HUES64 (cell line): ENCODE measurements at regions not wholly inside any gene's neighbourhood (a gene's known extent, or its start where the extent isn't known, plus 50 kb on each side); places are given as distances from the start of the nearest gene placed in this dataset.

Experiments
- H3K27ac ChIP-seq: 2 replicates; pipeline ENCODE4 v1.7.0; 2013; ENCODE audit warnings: low read depth, low read length, inconsistent platforms
- H3K27me3 ChIP-seq: 2 replicates; pipeline ENCODE4 v1.6.1; 2013; ENCODE audit warnings: mild to moderate bottlenecking, low read length; ENCODE audit not compliant: insufficient read depth
- H3K36me3 ChIP-seq: 2 replicates; pipeline ENCODE4 v1.6.1; 2013; ENCODE audit warnings: mild to moderate bottlenecking, low read length; ENCODE audit not compliant: insufficient read depth
- H3K4me1 ChIP-seq: 2 replicates; pipeline ENCODE4 v1.6.1; 2013; ENCODE audit warnings: mild to moderate bottlenecking, low read length, moderate library complexity; ENCODE audit not compliant: insufficient read depth
- H3K4me3 ChIP-seq: 2 replicates; pipeline ENCODE4 v1.5.1; 2013; ENCODE audit warnings: mild to moderate bottlenecking, low read length, moderate library complexity
- H3K9ac ChIP-seq: 2 replicates; pipeline ENCODE4 v1.6.1; 2013; ENCODE audit warnings: mild to moderate bottlenecking, low read depth, low read length
- H3K9me3 ChIP-seq: 2 replicates; pipeline ENCODE4 v1.6.1; 2013; ENCODE audit warnings: low read depth, low read length; ENCODE audit not compliant: insufficient read depth
- WGBS: fragments of 150-250, 120-280 bp; methylation state at CpG from one replicate; pipeline ENCODE4 v1.1.7; 2013; ENCODE audit warnings: missing lambda C conversion rate; 5-methylcytosine and 5-hydroxymethylcytosine counted together

DNA sequence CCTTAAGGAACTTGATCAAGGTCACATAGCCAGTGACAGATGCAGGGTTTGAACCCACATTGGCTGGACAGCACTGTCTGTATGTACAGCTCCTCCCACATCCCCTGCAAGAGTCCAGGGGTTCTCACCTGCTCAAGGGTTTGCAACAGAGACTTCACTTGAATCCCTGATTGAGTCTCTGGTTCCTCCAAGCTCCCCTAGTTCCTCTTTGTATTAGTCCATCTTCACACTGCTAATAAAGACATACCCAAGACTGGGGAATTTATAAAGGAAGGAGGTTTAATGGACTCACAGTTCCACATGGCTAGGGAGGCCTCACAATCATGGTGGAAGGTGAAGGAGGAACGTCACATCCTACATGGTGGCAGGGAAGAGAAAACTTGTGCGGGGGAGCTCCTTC, 72.8 kb upstream of the CLDN10 start:
- no peak overlapping the region for H3K27ac ChIP-seq
- H3K36me3 ChIP-seq = no peaks in the 10 kb centered on the region
- H3K4me3 ChIP-seq = no peak overlapping the region
- H3K9me3 ChIP-seq = no peaks in the 10 kb centered on the region
- H3K9ac ChIP-seq = no peak overlapping the region
- H3K27me3 ChIP-seq = no peaks in the 10 kb centered on the region
- H3K4me1 ChIP-seq = no peaks in the 10 kb centered on the region
- 92% methylated on average over 2 of the region's 2 CpGs for WGBS

GRCh38 chr13:95480131-95480545, 72.4 kb upstream of the CLDN10 start:
- H3K36me3 ChIP-seq = no peaks in the 10 kb centered on the region
- H3K27ac ChIP-seq = no peak overlapping the region
- H3K9me3 ChIP-seq = no peaks in the 10 kb centered on the region
- no peaks in the 10 kb centered on the region for H3K4me1 ChIP-seq
- WGBS = 90% methylated on average over 5 of the region's 7 CpGs
- H3K9ac ChIP-seq = no peak overlapping the region
- no peak overlapping the region for H3K4me3 ChIP-seq
- no peaks in the 10 kb centered on the region for H3K27me3 ChIP-seq

GRCh38 chr13:95480791-95481780, 71.4 kb upstream of the CLDN10 start:
- no peaks in the 10 kb centered on the region for H3K27me3 ChIP-seq
- no peak overlapping the region for H3K27ac ChIP-seq
- no peak overlapping the region for H3K4me3 ChIP-seq
- no peak overlapping the region for H3K9ac ChIP-seq
- H3K4me1 ChIP-seq = no peaks in the 10 kb centered on the region
- H3K9me3 ChIP-seq = no peaks in the 10 kb centered on the region
- 60% methylated on average over 6 of the region's 7 CpGs for WGBS
- H3K36me3 ChIP-seq = no peaks in the 10 kb centered on the region

GRCh38 chr13:95484052-95484451, 68.5 kb upstream of the CLDN10 start:
- no peaks in the 10 kb centered on the region for H3K9me3 ChIP-seq
- H3K9ac ChIP-seq = no peak overlapping the region
- no peak overlapping the region for H3K27ac ChIP-seq
- no peak overlapping the region for H3K4me3 ChIP-seq
- no peaks in the 10 kb centered on the region for H3K4me1 ChIP-seq
- 97% methylated on average over 1 of the region's 1 CpG for WGBS
- no peaks in the 10 kb centered on the region for H3K27me3 ChIP-seq
- no peaks in the 10 kb centered on the region for H3K36me3 ChIP-seq

DNA sequence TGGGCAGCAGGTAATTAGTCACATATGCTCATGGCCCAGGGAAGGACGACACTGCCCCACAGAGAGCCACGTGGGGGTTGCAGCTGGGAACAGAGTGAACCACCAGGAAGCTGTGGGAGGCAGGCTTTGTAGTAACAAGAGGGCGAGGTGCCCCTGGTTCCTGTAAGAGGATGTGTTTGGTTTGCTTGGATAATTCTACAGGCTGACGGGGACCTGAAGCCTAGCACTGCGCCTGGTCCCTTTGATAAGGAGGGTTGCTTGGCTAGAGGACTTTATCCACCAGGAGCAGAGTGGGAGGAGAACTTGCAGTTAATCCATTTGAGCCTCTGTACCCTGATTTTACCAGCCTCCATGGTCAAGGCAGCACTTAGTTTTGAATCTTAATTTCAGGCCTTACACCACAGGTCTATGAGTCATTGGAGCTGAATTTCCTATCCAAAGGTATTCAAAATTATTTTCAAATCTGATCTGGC, 67.4 kb upstream of the CLDN10 start:
- 77% methylated on average over 5 of the region's 5 CpGs for WGBS
- Histone ChIP-seq H3K4me1 (no peaks in the 10 kb centered on the region), H3K36me3 (no peaks in the 10 kb centered on the region), H3K27ac (no peak overlapping the region), H3K9ac (no peak overlapping the region), H3K27me3 (no peaks in the 10 kb centered on the region), H3K4me3 (no peak overlapping the region), H3K9me3 (no peaks in the 10 kb centered on the region)

- Histone ChIP-seq H3K27ac (no peak overlapping the region), H3K9ac (no peak overlapping the region), H3K27me3 (no peaks in the 10 kb centered on the region), H3K9me3 (no peaks in the 10 kb centered on the region), H3K4me1 (no peaks in the 10 kb centered on the region), H3K4me3 (no peak overlapping the region), H3K36me3 (no peaks in the 10 kb centered on the region)
- 61% methylated on average over 3 of the region's 3 CpGs for WGBS
These were observed 66.9 kb upstream of the CLDN10 start for GRCh38 chr13:95485518-95486144.

- no peak overlapping the region for H3K4me3 ChIP-seq
- H3K4me1 ChIP-seq = no peaks in the 10 kb centered on the region
- H3K27me3 ChIP-seq = no peaks in the 10 kb centered on the region
- H3K9ac ChIP-seq = no peak overlapping the region
- 69% methylated on average over 8 of the region's 8 CpGs for WGBS
- H3K36me3 ChIP-seq = no peaks in the 10 kb centered on the region
- H3K9me3 ChIP-seq = peaks cover 6% of the 10 kb centered on the region
- H3K27ac ChIP-seq = no peak overlapping the region
These were observed 60.3 kb upstream of the CLDN10 start for GRCh38 chr13:95492044-95492801.

GRCh38 chr13:95494082-95494681, 58.3 kb upstream of the CLDN10 start:
- Histone ChIP-seq H3K27ac (no peak overlapping the region), H3K9ac (no peak overlapping the region), H3K36me3 (no peaks in the 10 kb centered on the region), H3K9me3 (peaks cover 6% of the 10 kb centered on the region), H3K4me1 (no peaks in the 10 kb centered on the region), H3K27me3 (no peaks in the 10 kb centered on the region), H3K4me3 (no peak overlapping the region)
- 37% methylated on average over 3 of the region's 7 CpGs for WGBS

- Histone ChIP-seq H3K36me3 (no peaks in the 10 kb centered on the region), H3K4me1 (peaks cover 8% of the 10 kb centered on the region; the same call in 1 of the 2 replicates), H3K9me3 (peaks cover 6% of the 10 kb centered on the region), H3K4me3 (no peak overlapping the region), H3K27me3 (no peaks in the 10 kb centered on the region), H3K27ac (no peak overlapping the region), H3K9ac (no peak overlapping the region)
- 95% methylated on average over 4 of the region's 4 CpGs for WGBS
These were observed 56.0 kb upstream of the CLDN10 start for GRCh38 chr13:95496485-95496884.

GRCh38 chr13:95497381-95497807, 55.1 kb upstream of the CLDN10 start:
- 96% methylated on average over 3 of the region's 3 CpGs for WGBS
- Histone ChIP-seq H3K9me3 (peaks cover 9% of the 10 kb centered on the region), H3K27me3 (no peaks in the 10 kb centered on the region), H3K9ac (no peak overlapping the region), H3K36me3 (no peaks in the 10 kb centered on the region), H3K4me1 (peaks cover 8% of the 10 kb centered on the region; the same call in 1 of the 2 replicates), H3K4me3 (no peak overlapping the region), H3K27ac (no peak overlapping the region)
